Panc1 (cell line): ENCODE measurements at regions not wholly inside any gene's neighbourhood (a gene's known extent, or its start where the extent isn't known, plus 50 kb on each side); places are given as distances from the start of the nearest gene placed in this dataset.

Experiments
- ATAC-seq: fragments of 200-7000 bp; cut with Tn5 transposase; 2 replicates; pipeline ENCODE4 v1.9.1; 2020; ENCODE audit warnings: mild to moderate bottlenecking, moderate library complexity
- BruUV-seq: library from RNA; stranded (reverse); fragments of 400-500 nt; replicated peaks from 2 replicates; lab custom pipeline; 2021; lab: Mats Ljungman, UMichigan
- CTCF ChIA-PET: fragments of 300-600 bp; sonication (Branson Sonifier 250); formaldehyde crosslinking; loops from one replicate; lab custom pipeline; 2022; ENCODE audit warnings: antibody characterized with exemption; lab: Charles Lee
- POLR2A ChIA-PET: fragments of 300-600 bp; sonication (Branson Sonifier 250); formaldehyde crosslinking; loops from one replicate; lab custom pipeline; 2022; ENCODE audit warnings: antibody characterized with exemption; lab: Charles Lee
- DNase-seq: peaks from one replicate; pipeline ENCODE4 v3.0.0-alpha.2; 2010; ENCODE audit warnings: low read depth, low spot score
- H3K27ac ChIP-seq: 2 replicates; pipeline ENCODE4 v1.5.1; 2011; ENCODE audit warnings: mild to moderate bottlenecking, low read length, inconsistent platforms
- H3K27me3 ChIP-seq: fragments of 200-500 bp; sonication (Bioruptor generic); 2 replicates; pipeline ENCODE4 v1.6.0; 2014; ENCODE audit warnings: low read length, inconsistent platforms; ENCODE audit not compliant: control insufficient read depth, insufficient read depth
- H3K36me3 ChIP-seq: fragments of 200-500 bp; sonication (Bioruptor generic); 2 replicates; pipeline ENCODE4 v1.5.1; 2014; ENCODE audit warnings: inconsistent platforms, mild to moderate bottlenecking, low read length, moderate library complexity; ENCODE audit not compliant: control insufficient read depth, insufficient read depth
- H3K4me1 ChIP-seq: 2 replicates; pipeline ENCODE4 v1.5.1; 2011; ENCODE audit warnings: inconsistent platforms, mild to moderate bottlenecking, low read length, moderate library complexity; ENCODE audit not compliant: control insufficient read depth, insufficient read depth
- H3K4me3 ChIP-seq, 2 experiments: 2 replicates each; pipeline ENCODE4 v1.5.1; 2011 to 2012; ENCODE audit warnings: low read depth in 2 of 2, low read length in 2 of 2, mild to moderate bottlenecking in 2 of 2, inconsistent platforms in 1 of 2, moderate library complexity in 1 of 2
- H3K9me3 ChIP-seq: fragments of 200-500 bp; sonication (Bioruptor generic); 2 replicates; pipeline ENCODE4 v1.5.1; 2014; ENCODE audit warnings: low read depth, mild to moderate bottlenecking, inconsistent platforms, low read length, moderate library complexity; ENCODE audit not compliant: control insufficient read depth, insufficient read depth
- POLR2AphosphoS5 ChIP-seq: IDR thresholded peaks from 2 replicates; pipeline ENCODE4 v1.6.1; 2012; ENCODE audit warnings: mild to moderate bottlenecking, low read depth, low read length, moderate library complexity
- SIN3A ChIP-seq: IDR thresholded peaks from 2 replicates; pipeline ENCODE4 v1.6.1; 2012; ENCODE audit warnings: low read depth, mild to moderate bottlenecking, low read length, moderate library complexity, borderline replicate concordance; ENCODE audit not compliant: insufficient read depth
- TCF7L2 ChIP-seq: IDR thresholded peaks from 2 replicates; pipeline ENCODE4 v1.6.1; 2011; ENCODE audit warnings: mild to moderate bottlenecking, low read depth, low read length, inconsistent platforms
- in situ Hi-C: cut with HindIII; loops from 2 replicates; pipeline ENCODE4 v1.10.0; 2016; ENCODE audit warnings: low sequenced_read_pairs, low pct_unique_long_range_greater_than_20kb
- intact Hi-C: fragments of 100-400 bp; cut with micrococcal nuclease; formaldehyde crosslinking; loops from one replicate; pipeline ENCODE4 v1.10.0; 2022; ENCODE audit not compliant: unreplicated experiment
- TF ChIP-seq, protein P1 (sequence below), 2 experiments: IDR thresholded peaks; 2 replicates each; pipeline ENCODE4 v1.6.1; 2011 to 2012; ENCODE audit warnings: low read depth in 2 of 2, control low read depth in 1 of 2, low read length in 1 of 2, mild to moderate bottlenecking in 1 of 2, moderate library complexity in 1 of 2; ENCODE audit not compliant: insufficient read depth in 1 of 2
- TF ChIP-seq, protein P2 (sequence below): fragments of 450-650 bp; IDR thresholded peaks from 2 replicates; pipeline ENCODE4 v1.5.1; 2017; ENCODE audit warnings: mild to moderate bottlenecking

DNA sequence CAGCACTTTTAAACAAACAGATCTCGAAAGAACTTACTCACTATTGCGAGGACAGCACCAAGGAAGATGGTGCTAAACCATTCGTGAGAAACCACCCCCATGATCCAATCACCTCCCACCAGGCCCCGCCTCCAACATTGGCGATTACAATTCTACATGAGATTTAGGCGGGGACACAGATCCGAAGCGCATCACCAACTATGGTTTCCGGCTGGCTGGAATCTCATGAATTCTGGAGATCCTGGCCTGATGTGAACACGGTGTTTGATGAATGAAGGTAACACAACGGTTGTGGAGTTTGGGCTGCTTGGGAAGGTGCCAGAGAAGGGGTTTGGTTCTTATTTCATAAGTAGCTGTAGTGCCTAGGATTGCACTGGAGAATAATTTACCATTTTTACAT lies 216.7 kb downstream of the EMX2 start:
- DNase-seq (no peak), ATAC-seq (no peak)
- CTCF ChIA-PET, result no interaction called here
- no peaks in the 10 kb centered on the region for H3K9me3 ChIP-seq
- intact Hi-C loops (no loop called here), in situ Hi-C loops (no loop called here)
- no peaks in the 10 kb centered on the region for H3K36me3 ChIP-seq
- H3K27ac ChIP-seq, result no peak overlapping the region
- BruUV-seq, result no TSS peak
- TF ChIP-seq, protein P1, sequence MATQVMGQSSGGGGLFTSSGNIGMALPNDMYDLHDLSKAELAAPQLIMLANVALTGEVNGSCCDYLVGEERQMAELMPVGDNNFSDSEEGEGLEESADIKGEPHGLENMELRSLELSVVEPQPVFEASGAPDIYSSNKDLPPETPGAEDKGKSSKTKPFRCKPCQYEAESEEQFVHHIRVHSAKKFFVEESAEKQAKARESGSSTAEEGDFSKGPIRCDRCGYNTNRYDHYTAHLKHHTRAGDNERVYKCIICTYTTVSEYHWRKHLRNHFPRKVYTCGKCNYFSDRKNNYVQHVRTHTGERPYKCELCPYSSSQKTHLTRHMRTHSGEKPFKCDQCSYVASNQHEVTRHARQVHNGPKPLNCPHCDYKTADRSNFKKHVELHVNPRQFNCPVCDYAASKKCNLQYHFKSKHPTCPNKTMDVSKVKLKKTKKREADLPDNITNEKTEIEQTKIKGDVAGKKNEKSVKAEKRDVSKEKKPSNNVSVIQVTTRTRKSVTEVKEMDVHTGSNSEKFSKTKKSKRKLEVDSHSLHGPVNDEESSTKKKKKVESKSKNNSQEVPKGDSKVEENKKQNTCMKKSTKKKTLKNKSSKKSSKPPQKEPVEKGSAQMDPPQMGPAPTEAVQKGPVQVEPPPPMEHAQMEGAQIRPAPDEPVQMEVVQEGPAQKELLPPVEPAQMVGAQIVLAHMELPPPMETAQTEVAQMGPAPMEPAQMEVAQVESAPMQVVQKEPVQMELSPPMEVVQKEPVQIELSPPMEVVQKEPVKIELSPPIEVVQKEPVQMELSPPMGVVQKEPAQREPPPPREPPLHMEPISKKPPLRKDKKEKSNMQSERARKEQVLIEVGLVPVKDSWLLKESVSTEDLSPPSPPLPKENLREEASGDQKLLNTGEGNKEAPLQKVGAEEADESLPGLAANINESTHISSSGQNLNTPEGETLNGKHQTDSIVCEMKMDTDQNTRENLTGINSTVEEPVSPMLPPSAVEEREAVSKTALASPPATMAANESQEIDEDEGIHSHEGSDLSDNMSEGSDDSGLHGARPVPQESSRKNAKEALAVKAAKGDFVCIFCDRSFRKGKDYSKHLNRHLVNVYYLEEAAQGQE (IDR thresholded peaks at IDR 0.05; ENCODE audit: insufficient read depth in 1 of 2, low read depth in 2 of 2, low read length in 1 of 2), result no peak
- TF ChIP-seq, protein P2, sequence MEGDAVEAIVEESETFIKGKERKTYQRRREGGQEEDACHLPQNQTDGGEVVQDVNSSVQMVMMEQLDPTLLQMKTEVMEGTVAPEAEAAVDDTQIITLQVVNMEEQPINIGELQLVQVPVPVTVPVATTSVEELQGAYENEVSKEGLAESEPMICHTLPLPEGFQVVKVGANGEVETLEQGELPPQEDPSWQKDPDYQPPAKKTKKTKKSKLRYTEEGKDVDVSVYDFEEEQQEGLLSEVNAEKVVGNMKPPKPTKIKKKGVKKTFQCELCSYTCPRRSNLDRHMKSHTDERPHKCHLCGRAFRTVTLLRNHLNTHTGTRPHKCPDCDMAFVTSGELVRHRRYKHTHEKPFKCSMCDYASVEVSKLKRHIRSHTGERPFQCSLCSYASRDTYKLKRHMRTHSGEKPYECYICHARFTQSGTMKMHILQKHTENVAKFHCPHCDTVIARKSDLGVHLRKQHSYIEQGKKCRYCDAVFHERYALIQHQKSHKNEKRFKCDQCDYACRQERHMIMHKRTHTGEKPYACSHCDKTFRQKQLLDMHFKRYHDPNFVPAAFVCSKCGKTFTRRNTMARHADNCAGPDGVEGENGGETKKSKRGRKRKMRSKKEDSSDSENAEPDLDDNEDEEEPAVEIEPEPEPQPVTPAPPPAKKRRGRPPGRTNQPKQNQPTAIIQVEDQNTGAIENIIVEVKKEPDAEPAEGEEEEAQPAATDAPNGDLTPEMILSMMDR, result no peak
- no peak for TF ChIP-seq SIN3A
- H3K4me1 ChIP-seq, result no peaks in the 10 kb centered on the region
- POLR2A ChIA-PET, result no interaction called here
- peaks cover 11% of the 10 kb centered on the region for H3K27me3 ChIP-seq
- no peak overlapping the region for H3K4me3 ChIP-seq

DNA sequence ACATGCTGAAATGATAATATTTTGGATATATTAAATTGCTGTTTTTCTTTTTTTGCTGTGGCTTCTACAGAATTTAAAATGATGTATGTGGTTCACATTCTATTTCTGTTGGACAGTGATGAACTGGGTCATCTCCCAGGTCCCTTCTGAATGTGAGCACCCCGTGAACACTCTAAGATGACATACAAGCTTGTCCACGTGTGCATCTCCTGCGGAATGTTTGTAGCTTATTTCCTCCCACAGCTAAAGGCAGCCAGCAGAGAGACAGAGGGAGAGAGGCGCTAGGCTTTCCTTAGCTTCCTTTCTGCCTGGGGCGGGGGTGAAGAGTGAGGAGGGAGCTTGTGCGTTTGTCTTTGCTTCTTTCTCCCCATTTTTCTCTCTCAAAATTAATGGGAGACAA lies 219.1 kb downstream of the EMX2 start:
- no peaks in the 10 kb centered on the region for H3K4me1 ChIP-seq
- H3K4me3 ChIP-seq, result no peak overlapping the region
- DNase-seq, result no peak
- no peaks in the 10 kb centered on the region for H3K9me3 ChIP-seq
- in situ Hi-C loops, result no loop called here
- no peak for ATAC-seq
- POLR2A ChIA-PET, result no interaction called here
- no peak for TF ChIP-seq TCF7L2
- TF ChIP-seq, protein P2, result no peak
- no peak for TF ChIP-seq SIN3A
- TF ChIP-seq POLR2AphosphoS5, result no peak
- TF ChIP-seq, protein P1 (IDR thresholded peaks at IDR 0.05; ENCODE audit: insufficient read depth in 1 of 2, low read depth in 2 of 2, low read length in 1 of 2), result no peak
- no TSS peak for BruUV-seq
- peaks cover 11% of the 10 kb centered on the region for H3K27me3 ChIP-seq
- H3K36me3 ChIP-seq, result no peaks in the 10 kb centered on the region
- intact Hi-C loops, result no loop called here
- CTCF ChIA-PET, result no interaction called here
- H3K27ac ChIP-seq, result no peak overlapping the region
